GM23338 (cell line): ENCODE measurements at regions not wholly inside any gene's neighbourhood (a gene's known extent, or its start where the extent isn't known, plus 50 kb on each side); places are given as distances from the start of the nearest gene placed in this dataset.

Source experiments
- ATAC-seq: fragments of 200-7000 bp; cut with Tn5 transposase; 3 replicates; pipeline ENCODE4 v1.9.1; 2020
- DNase-seq: peaks from one replicate; pipeline ENCODE4 v3.0.0-alpha.2; 2015; ENCODE audit warnings: low spot score
- H2AFZ ChIP-seq: fragments of 200-600 bp; sonication (generic); 2 replicates; pipeline ENCODE4 v1.8.0; 2016; ENCODE audit warnings: antibody characterized with exemption, mild to moderate bottlenecking, moderate library complexity
- H3F3A ChIP-seq: fragments of 200-600 bp; sonication (generic); replicated peaks from 2 replicates; pipeline ENCODE4 v1.8.0; 2017; ENCODE audit warnings: antibody characterized with exemption, mixed run types, low read depth
- H3K27ac ChIP-seq: fragments of 200-600 bp; sonication (generic); 2 replicates; pipeline ENCODE4 v1.6.1; 2016; ENCODE audit warnings: low read depth
- H3K27me3 ChIP-seq: fragments of 200-600 bp; sonication (generic); 2 replicates; pipeline ENCODE4 v1.8.0; 2016; ENCODE audit warnings: mild to moderate bottlenecking, mixed run types, moderate library complexity; ENCODE audit not compliant: insufficient read depth
- H3K36me3 ChIP-seq: fragments of 200-600 bp; sonication (generic); 2 replicates; pipeline ENCODE4 v1.8.0; 2016; ENCODE audit warnings: mild to moderate bottlenecking; ENCODE audit not compliant: insufficient read depth
- H3K4me1 ChIP-seq: fragments of 200-600 bp; sonication (generic); 2 replicates; pipeline ENCODE4 v1.8.0; 2016; ENCODE audit warnings: mild to moderate bottlenecking, moderate library complexity; ENCODE audit not compliant: insufficient read depth
- H3K4me2 ChIP-seq: fragments of 200-600 bp; sonication (generic); 2 replicates; pipeline ENCODE4 v1.7.1; 2017; ENCODE audit warnings: mixed run types
- H3K4me3 ChIP-seq: fragments of 200-600 bp; sonication (generic); 2 replicates; pipeline ENCODE4 v1.6.1; 2016; ENCODE audit warnings: mixed run types
- H3K79me2 ChIP-seq: fragments of 200-600 bp; sonication (generic); replicated peaks from 2 replicates; pipeline ENCODE4 v1.8.0; 2017; ENCODE audit warnings: mild to moderate bottlenecking; ENCODE audit not compliant: insufficient read depth
- H3K9me2 ChIP-seq: fragments of 200-600 bp; sonication (generic); 2 replicates; pipeline ENCODE4 v1.8.0; 2017; ENCODE audit not compliant: insufficient read depth
- H4K20me1 ChIP-seq: fragments of 200-600 bp; sonication (generic); replicated peaks from 2 replicates; pipeline ENCODE4 v1.8.0; 2017; ENCODE audit warnings: mild to moderate bottlenecking; ENCODE audit not compliant: insufficient read depth
- H3K27ac Mint-ChIP-seq: 2 replicates; pipeline ENCODE4 v1.8.0; 2020; ENCODE audit warnings: inconsistent platforms, mild to moderate bottlenecking, moderate library complexity, mixed read lengths
- H3K27me3 Mint-ChIP-seq: 3 replicates; pipeline ENCODE4 v1.8.0; 2022; ENCODE audit warnings: low read depth, mild to moderate bottlenecking, moderate library complexity, mixed read lengths, inconsistent platforms; ENCODE audit not compliant: insufficient read depth, poor library complexity
- H3K36me3 Mint-ChIP-seq: 3 replicates; pipeline ENCODE4 v1.8.0; 2021; ENCODE audit warnings: low read depth, mild to moderate bottlenecking, inconsistent platforms, moderate library complexity, mixed read lengths
- H3K4me1 Mint-ChIP-seq: 3 replicates; pipeline ENCODE4 v1.8.0; 2020; ENCODE audit warnings: mild to moderate bottlenecking, inconsistent platforms, mixed read lengths
- H3K4me3 Mint-ChIP-seq: 3 replicates; pipeline ENCODE4 v1.8.0; 2021; ENCODE audit warnings: moderate library complexity, mild to moderate bottlenecking, inconsistent platforms, mixed read lengths
- H3K9me3 Mint-ChIP-seq: 3 replicates; pipeline ENCODE4 v1.8.0; 2020; ENCODE audit warnings: moderate library complexity, mild to moderate bottlenecking, inconsistent platforms, mixed read lengths
- CTCF ChIP-seq, 2 experiments: fragments of 200-600 bp in 1 of 2; sonication (generic) in 1 of 2; conservative IDR thresholded peaks; 2 replicates each; pipeline versions ENCODE4 v1.5.1 to v1.6.1; 2016 to 2017; ENCODE audit warnings: antibody characterized with exemption in 2 of 2, low read depth in 2 of 2, mild to moderate bottlenecking in 2 of 2, moderate library complexity in 1 of 2
- ETS1 ChIP-seq: IDR thresholded peaks from 2 replicates; pipeline ENCODE4 v1.6.1; 2016; ENCODE audit warnings: antibody characterized with exemption
- JUNB ChIP-seq: IDR thresholded peaks from one replicate; pipeline ENCODE4 v1.6.1; 2016; ENCODE audit warnings: antibody characterized with exemption; ENCODE audit not compliant: unreplicated experiment
- NANOG ChIP-seq: IDR thresholded peaks from 2 replicates; pipeline ENCODE4 v1.6.1; 2016; ENCODE audit warnings: antibody characterized with exemption, borderline replicate concordance
- ZNF114 ChIP-seq: fragments of 250-450 bp; sonication (Bioruptor Pico); IDR thresholded peaks from 2 replicates; pipeline ENCODE4 v1.5.0; 2020; ENCODE audit warnings: mild to moderate bottlenecking, moderate library complexity
- ZNF331 ChIP-seq: fragments of 250-450 bp; sonication (Bioruptor Pico); IDR thresholded peaks from 2 replicates; pipeline ENCODE4 v1.5.0; 2020; ENCODE audit warnings: low read depth, mild to moderate bottlenecking, moderate library complexity
- ZNF462 ChIP-seq: fragments of 250-450 bp; sonication (Bioruptor Pico); IDR thresholded peaks from 2 replicates; pipeline ENCODE4 v1.5.0; 2020; ENCODE audit warnings: mild to moderate bottlenecking, moderate library complexity

GRCh38 chr7:153452661-153453060, 599.5 kb upstream of the DPP6 start:
- Mint-ChIP-seq H3K4me3 (no peak overlapping the region), H3K4me1 (no peaks in the 10 kb centered on the region), H3K9me3 (peaks cover 71% of the 10 kb centered on the region; the same call in 2 of the 3 replicates), H3K27me3 (no peaks in the 10 kb centered on the region), H3K36me3 (peaks cover 25% of the 10 kb centered on the region), H3K27ac (no peak overlapping the region)
- TF ChIP-seq JUNB = no peak
- Histone ChIP-seq H4K20me1 (no peaks in the 10 kb centered on the region), H3K36me3 (peaks cover 4% of the 10 kb centered on the region; the same call in 1 of the 2 replicates), H2AFZ (no peak overlapping the region), H3K4me2 (no peak overlapping the region), H3K4me1 (no peaks in the 10 kb centered on the region), H3F3A (no peaks in the 10 kb centered on the region), H3K79me2 (no peaks in the 10 kb centered on the region), H3K27me3 (no peaks in the 10 kb centered on the region), H3K9me2 (no peaks in the 10 kb centered on the region), H3K27ac (no peak overlapping the region), H3K4me3 (no peak overlapping the region)
- DNase-seq (no peak), ATAC-seq (no peak)

- peaks cover 87% of the 10 kb centered on the region for H3K9me3 Mint-ChIP-seq
Measured at GRCh38 chr7:153454306-153454705, 597.9 kb upstream of the DPP6 start.

More at GRCh38 chr7:153454306-153454705, 597.9 kb upstream of the DPP6 start:
- H3K36me3 Mint-ChIP-seq = peaks cover 29% of the 10 kb centered on the region
- no peak overlapping the region for H2AFZ ChIP-seq
- no peaks in the 10 kb centered on the region for H3K9me2 ChIP-seq
- H3K4me2 ChIP-seq = no peak overlapping the region
- no peaks in the 10 kb centered on the region for H3F3A ChIP-seq
- H3K4me3 Mint-ChIP-seq = no peak overlapping the region
- no peak overlapping the region for H3K27ac Mint-ChIP-seq
- no peaks in the 10 kb centered on the region for H3K4me1 ChIP-seq
- TF ChIP-seq ETS1 (no peak), ZNF331 (CRISPR knock-in tag) (no peak), ZNF114 (no peak), CTCF (conservative IDR thresholded peaks at IDR 0.05; ENCODE audit: low read depth in 2 of 2) (no peak), NANOG (no peak), ZNF462 (no peak)
- no peaks in the 10 kb centered on the region for H3K27me3 ChIP-seq
- peaks cover 4% of the 10 kb centered on the region; the same call in 1 of the 2 replicates for H3K36me3 ChIP-seq
- ATAC-seq = no peak
- DNase-seq = no peak
- no peaks in the 10 kb centered on the region for H3K27me3 Mint-ChIP-seq
- no peaks in the 10 kb centered on the region for H4K20me1 ChIP-seq
- H3K27ac ChIP-seq = no peak overlapping the region
- no peaks in the 10 kb centered on the region for H3K4me1 Mint-ChIP-seq
- H3K4me3 ChIP-seq = no peak overlapping the region
- no peaks in the 10 kb centered on the region for H3K79me2 ChIP-seq
